ENCODE measurements at regions not wholly inside any gene's neighbourhood (a gene's known extent, or its start where the extent isn't known, plus 50 kb on each side); places are given as distances from the start of the nearest gene placed in this dataset.

DNA sequence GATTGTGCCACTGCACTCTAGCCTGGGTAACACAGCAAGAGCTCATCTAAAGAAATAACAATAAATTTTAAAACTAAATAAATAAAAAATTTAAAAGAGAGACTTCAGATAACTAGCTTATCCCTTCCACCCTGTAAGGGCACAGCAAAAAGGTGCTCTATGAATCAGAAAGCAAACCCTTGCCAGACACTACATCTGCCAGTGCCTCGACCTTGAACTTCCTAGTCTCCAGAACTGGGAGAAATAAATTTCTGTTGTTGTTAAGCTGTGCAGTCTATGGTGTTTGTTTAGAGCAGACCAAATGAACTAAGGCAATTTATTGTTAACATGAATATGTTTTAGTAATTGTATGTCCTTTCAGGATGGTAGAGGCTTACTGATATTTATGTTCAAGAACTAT, 174.9 kb upstream of the TRIM24 start:
- TF ChIP-seq POLR2A (IDR thresholded peaks at IDR 0.05; ENCODE audit: low read depth) (no peak), POLR2AphosphoS5 (IDR thresholded peaks at IDR 0.05) (no peak)
- TF ChIP-seq, protein P1, sequence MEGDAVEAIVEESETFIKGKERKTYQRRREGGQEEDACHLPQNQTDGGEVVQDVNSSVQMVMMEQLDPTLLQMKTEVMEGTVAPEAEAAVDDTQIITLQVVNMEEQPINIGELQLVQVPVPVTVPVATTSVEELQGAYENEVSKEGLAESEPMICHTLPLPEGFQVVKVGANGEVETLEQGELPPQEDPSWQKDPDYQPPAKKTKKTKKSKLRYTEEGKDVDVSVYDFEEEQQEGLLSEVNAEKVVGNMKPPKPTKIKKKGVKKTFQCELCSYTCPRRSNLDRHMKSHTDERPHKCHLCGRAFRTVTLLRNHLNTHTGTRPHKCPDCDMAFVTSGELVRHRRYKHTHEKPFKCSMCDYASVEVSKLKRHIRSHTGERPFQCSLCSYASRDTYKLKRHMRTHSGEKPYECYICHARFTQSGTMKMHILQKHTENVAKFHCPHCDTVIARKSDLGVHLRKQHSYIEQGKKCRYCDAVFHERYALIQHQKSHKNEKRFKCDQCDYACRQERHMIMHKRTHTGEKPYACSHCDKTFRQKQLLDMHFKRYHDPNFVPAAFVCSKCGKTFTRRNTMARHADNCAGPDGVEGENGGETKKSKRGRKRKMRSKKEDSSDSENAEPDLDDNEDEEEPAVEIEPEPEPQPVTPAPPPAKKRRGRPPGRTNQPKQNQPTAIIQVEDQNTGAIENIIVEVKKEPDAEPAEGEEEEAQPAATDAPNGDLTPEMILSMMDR (IDR thresholded peaks at IDR 0.05) = no peak

Measured in esophagus muscularis mucosa (tissue), 3 donors.